Thyroid gland (tissue), 4 donors: ENCODE measurements at regions not wholly inside any gene's neighbourhood (a gene's known extent, or its start where the extent isn't known, plus 50 kb on each side); places are given as distances from the start of the nearest gene placed in this dataset.

ENCODE experiments used
- DNase-seq, 2 donors: peaks; one replicate each; pipeline ENCODE4 v3.0.0-alpha.2; 2019
- H3K27ac ChIP-seq, 3 donors: fragments of 200-600 bp; sonication (generic); 1 replicate in 2 of 3; 2 replicates in 1 of 3; pipeline ENCODE4 v1.5.1; 2016 to 2019; ENCODE audit warnings: mild to moderate bottlenecking in 1 of 3, moderate library complexity in 1 of 3
- H3K27me3 ChIP-seq: fragments of 200-600 bp; sonication (generic); one replicate; pipeline ENCODE4 v1.5.1; 2019
- H3K36me3 ChIP-seq, 2 donors: fragments of 200-600 bp; sonication (generic); one replicate each; pipeline ENCODE4 v1.5.1; 2016 to 2019
- H3K4me1 ChIP-seq, 2 donors: fragments of 200-600 bp; sonication (generic); one replicate each; pipeline ENCODE4 v1.5.1; 2017 to 2019
- H3K4me3 ChIP-seq, 3 donors: fragments of 200-600 bp; sonication (generic); replicated peaks in 1 of 3; 1 replicate in 2 of 3; 2 replicates in 1 of 3; pipeline ENCODE4 v1.5.1; 2016; ENCODE audit warnings: mild to moderate bottlenecking in 1 of 3
- H3K9me3 ChIP-seq: fragments of 200-600 bp; sonication (generic); one replicate; pipeline ENCODE4 v1.5.1; 2017
- CTCF ChIP-seq, 6 experiments: fragments of 200-600 bp in 3 of 6; fragments of 450-650 bp in 3 of 6; sonication (generic) in 3 of 6; IDR thresholded peaks; one replicate each; pipeline ENCODE4 v1.5.1; 2016 to 2019; ENCODE audit warnings: antibody characterized with exemption in 6 of 6, mild to moderate bottlenecking in 2 of 6, inconsistent platforms in 1 of 6, moderate library complexity in 1 of 6
- POLR2A ChIP-seq, 2 donors: fragments of 450-650 bp; IDR thresholded peaks; one replicate each; pipeline ENCODE4 v1.6.1; 2017; ENCODE audit warnings: antibody characterized with exemption in 2 of 2, mild to moderate bottlenecking in 2 of 2, moderate library complexity in 1 of 2
- WGBS, 2 donors: methylation state at CpG; one replicate each; pipeline ENCODE4 v1.1.5; 2017; 5-methylcytosine and 5-hydroxymethylcytosine counted together
- intact Hi-C: fragments of 100-400 bp; cut with DNase I; formaldehyde crosslinking; loops from one replicate; pipeline ENCODE4 v1.15.1; 2023

- no peak for DNase-seq
- no peak overlapping the region for H3K27ac ChIP-seq
- H3K9me3 ChIP-seq = no peaks in the 10 kb centered on the region
- no peaks in the 10 kb centered on the region for H3K27me3 ChIP-seq
- no peak overlapping the region for H3K4me3 ChIP-seq
- H3K4me1 ChIP-seq = no peaks in the 10 kb centered on the region
- intact Hi-C loops = no loop called here
- TF ChIP-seq CTCF (IDR thresholded peaks at IDR 0.05) (no peak), POLR2A (IDR thresholded peaks at IDR 0.05) (no peak)
- H3K36me3 ChIP-seq = no peaks in the 10 kb centered on the region
Measured at GRCh38 chr7:13320333-13320732, 632.9 kb downstream of the ARL4A start.

GRCh38 chr7:13321316-13321715, 633.9 kb downstream of the ARL4A start:
- Histone ChIP-seq H3K4me1 (no peaks in the 10 kb centered on the region), H3K4me3 (no peak overlapping the region), H3K27ac (no peak overlapping the region), H3K9me3 (no peaks in the 10 kb centered on the region), H3K36me3 (no peaks in the 10 kb centered on the region), H3K27me3 (no peaks in the 10 kb centered on the region)
- DNase-seq = no peak
- TF ChIP-seq CTCF (IDR thresholded peaks at IDR 0.05) (no peak), POLR2A (IDR thresholded peaks at IDR 0.05) (no peak)
- WGBS, 2 donors = 45 to 62% methylated on average over 2 of the region's 2 CpGs
- intact Hi-C loops = no loop called here

GRCh38 chr7:13322126-13322525, 634.7 kb downstream of the ARL4A start:
- no peak for DNase-seq
- intact Hi-C loops = no loop called here
- Histone ChIP-seq H3K27me3 (no peaks in the 10 kb centered on the region), H3K36me3 (no peaks in the 10 kb centered on the region), H3K9me3 (no peaks in the 10 kb centered on the region), H3K4me1 (no peaks in the 10 kb centered on the region), H3K27ac (peak overlapping the region in 1 of 3 donors; percentile 33), H3K4me3 (no peak overlapping the region)
- WGBS, 2 donors = 42 to 49% methylated on average over 5 of the region's 5 CpGs
- TF ChIP-seq CTCF (IDR thresholded peaks at IDR 0.05) (no peak), POLR2A (IDR thresholded peaks at IDR 0.05) (no peak)

- H3K27ac ChIP-seq = no peak overlapping the region
- H3K4me1 ChIP-seq = no peaks in the 10 kb centered on the region
- no peaks in the 10 kb centered on the region for H3K9me3 ChIP-seq
- H3K36me3 ChIP-seq = no peaks in the 10 kb centered on the region
- TF ChIP-seq POLR2A (IDR thresholded peaks at IDR 0.05) (no peak), CTCF (IDR thresholded peaks at IDR 0.05) (no peak)
- DNase-seq = no peak
- no peaks in the 10 kb centered on the region for H3K27me3 ChIP-seq
- no peak overlapping the region for H3K4me3 ChIP-seq
- intact Hi-C loops = no loop called here
- 72 to 78% methylated on average over 1 of the region's 1 CpG for WGBS, 2 donors
Measured at GRCh38 chr7:13327669-13328068, 640.2 kb downstream of the ARL4A start.

GRCh38 chr7:13333371-13333770, 645.9 kb downstream of the ARL4A start:
- H3K4me1 ChIP-seq = no peaks in the 10 kb centered on the region
- no peaks in the 10 kb centered on the region for H3K27me3 ChIP-seq
- 77% methylated on average over 1 of the region's 1 CpG for WGBS, 2 donors
- no peaks in the 10 kb centered on the region for H3K36me3 ChIP-seq
- no peak overlapping the region for H3K4me3 ChIP-seq
- TF ChIP-seq POLR2A (IDR thresholded peaks at IDR 0.05) = no peak
- TF ChIP-seq CTCF (IDR thresholded peaks at IDR 0.05) = no peak
- no peaks in the 10 kb centered on the region for H3K9me3 ChIP-seq
- H3K27ac ChIP-seq = no peak overlapping the region
- intact Hi-C loops = no loop called here
- DNase-seq = no peak
